ENCODE measurements at regions not wholly inside any gene's neighbourhood (a gene's known extent, or its start where the extent isn't known, plus 50 kb on each side); places are given as distances from the start of the nearest gene placed in this dataset.

DNA sequence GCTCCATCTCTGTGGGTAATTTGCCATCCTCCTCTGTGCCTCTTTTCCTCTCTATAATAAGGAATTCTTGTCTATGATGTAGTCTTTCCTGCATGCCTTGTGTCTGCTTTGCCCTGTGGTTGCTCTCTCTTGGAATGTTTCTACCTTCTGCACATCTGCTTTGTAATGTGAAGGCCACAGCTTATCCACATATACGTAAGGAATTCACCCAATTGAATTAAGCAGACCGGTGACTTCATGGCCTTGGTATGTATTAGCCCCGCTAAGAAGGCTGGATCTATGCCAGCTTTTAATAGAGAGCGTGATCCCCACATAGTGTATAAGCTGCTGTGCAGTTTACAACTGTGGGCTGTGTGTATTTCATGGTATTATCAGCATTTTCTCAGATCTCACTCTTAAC lies 274.7 kb downstream of the RNF144A start:
- Histone ChIP-seq H3K9ac (ENCODE audit: insufficient read depth, low read length, poor library complexity, severe bottlenecking) (no peak overlapping the region), H2AFZ (ENCODE audit: insufficient read depth, low read depth, low read length, poor library complexity, severe bottlenecking) (no peak overlapping the region), H3K79me2 (ENCODE audit: insufficient read depth, low read length) (no peaks in the 10 kb centered on the region), H3K27me3 (ENCODE audit: control insufficient read depth in 2 of 2, insufficient read depth in 2 of 2, low read length in 2 of 2) (no peaks in the 10 kb centered on the region), H3K4me1 (ENCODE audit: control insufficient read depth in 1 of 2, insufficient read depth in 2 of 2, low read length in 2 of 2) (no peaks in the 10 kb centered on the region), H3K4me2 (replicated peaks; ENCODE audit: extremely low read depth, low read length, poor library complexity, severe bottlenecking) (no peak overlapping the region), H3K36me3 (replicated peaks in 1 of 2; ENCODE audit: control insufficient read depth in 1 of 2, insufficient read depth in 2 of 2, low read length in 2 of 2) (no peaks in the 10 kb centered on the region), H3K4me3 (replicated peaks in 1 of 3; ENCODE audit: low read depth in 2 of 3, low read length in 3 of 3) (no peak overlapping the region), H3K27ac (ENCODE audit: low read depth in 1 of 2, low read length in 2 of 2) (no peak overlapping the region), H3K9me3 (replicated peaks in 1 of 2; ENCODE audit: control insufficient read depth in 1 of 2, insufficient read depth in 1 of 2, low read length in 2 of 2) (no peaks in the 10 kb centered on the region), H4K20me1 (ENCODE audit: insufficient read depth, low read length) (no peaks in the 10 kb centered on the region)
- Mint-ChIP-seq H3K4me1 (peaks cover 5% of the 10 kb centered on the region), H3K27me3 (ENCODE audit: low read depth in 3 of 3) (peaks cover 0 to 3% (median 0%) of the 10 kb centered on the region in 3 donors), H3K27ac (no peak overlapping the region), H3K36me3 (no peaks in the 10 kb centered on the region), H3K9me3 (peaks cover 0 to 2% (median 0%) of the 10 kb centered on the region in 7 donors), H3K4me3 (no peak overlapping the region)
- intact Hi-C loops (cut with micrococcal nuclease): no loop called here
- DNase-seq: no peak
- 100% methylated on average over 2 of the region's 4 CpGs for WGBS (ENCODE audit: insufficient coverage)
- TF ChIP-seq, protein P1, sequence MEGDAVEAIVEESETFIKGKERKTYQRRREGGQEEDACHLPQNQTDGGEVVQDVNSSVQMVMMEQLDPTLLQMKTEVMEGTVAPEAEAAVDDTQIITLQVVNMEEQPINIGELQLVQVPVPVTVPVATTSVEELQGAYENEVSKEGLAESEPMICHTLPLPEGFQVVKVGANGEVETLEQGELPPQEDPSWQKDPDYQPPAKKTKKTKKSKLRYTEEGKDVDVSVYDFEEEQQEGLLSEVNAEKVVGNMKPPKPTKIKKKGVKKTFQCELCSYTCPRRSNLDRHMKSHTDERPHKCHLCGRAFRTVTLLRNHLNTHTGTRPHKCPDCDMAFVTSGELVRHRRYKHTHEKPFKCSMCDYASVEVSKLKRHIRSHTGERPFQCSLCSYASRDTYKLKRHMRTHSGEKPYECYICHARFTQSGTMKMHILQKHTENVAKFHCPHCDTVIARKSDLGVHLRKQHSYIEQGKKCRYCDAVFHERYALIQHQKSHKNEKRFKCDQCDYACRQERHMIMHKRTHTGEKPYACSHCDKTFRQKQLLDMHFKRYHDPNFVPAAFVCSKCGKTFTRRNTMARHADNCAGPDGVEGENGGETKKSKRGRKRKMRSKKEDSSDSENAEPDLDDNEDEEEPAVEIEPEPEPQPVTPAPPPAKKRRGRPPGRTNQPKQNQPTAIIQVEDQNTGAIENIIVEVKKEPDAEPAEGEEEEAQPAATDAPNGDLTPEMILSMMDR (IDR thresholded peaks at IDR 0.05): no peak

DNA sequence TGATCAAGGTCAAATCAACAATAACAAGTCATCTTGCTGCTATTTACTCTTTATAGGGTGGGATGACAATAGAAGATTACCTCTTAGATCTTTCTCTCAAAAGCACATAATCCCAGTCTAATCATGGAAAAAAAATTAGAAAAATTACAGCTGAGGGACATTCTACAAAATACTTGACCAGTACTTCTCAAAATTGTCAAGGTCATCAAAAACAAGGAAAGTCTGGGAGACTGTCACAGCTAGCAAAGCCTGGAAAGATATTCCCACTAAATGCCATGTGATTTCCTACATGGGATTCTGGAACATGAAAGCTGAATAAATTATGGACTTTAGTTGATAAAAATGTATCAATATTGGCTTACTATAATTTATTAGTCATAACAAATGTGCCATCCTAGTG lies 276.2 kb downstream of the RNF144A start:
- TF ChIP-seq, protein P1 (IDR thresholded peaks at IDR 0.05): no peak
- Histone ChIP-seq H3K4me3 (replicated peaks in 1 of 3; ENCODE audit: low read depth in 2 of 3, low read length in 3 of 3) (no peak overlapping the region), H3K27me3 (ENCODE audit: control insufficient read depth in 2 of 2, insufficient read depth in 2 of 2, low read length in 2 of 2) (no peaks in the 10 kb centered on the region), H3K9me3 (replicated peaks in 1 of 2; ENCODE audit: control insufficient read depth in 1 of 2, insufficient read depth in 1 of 2, low read length in 2 of 2) (no peaks in the 10 kb centered on the region), H3K4me2 (replicated peaks; ENCODE audit: extremely low read depth, low read length, poor library complexity, severe bottlenecking) (no peak overlapping the region), H3K79me2 (ENCODE audit: insufficient read depth, low read length) (no peaks in the 10 kb centered on the region), H2AFZ (ENCODE audit: insufficient read depth, low read depth, low read length, poor library complexity, severe bottlenecking) (no peak overlapping the region), H4K20me1 (ENCODE audit: insufficient read depth, low read length) (no peaks in the 10 kb centered on the region), H3K4me1 (ENCODE audit: control insufficient read depth in 1 of 2, insufficient read depth in 2 of 2, low read length in 2 of 2) (no peaks in the 10 kb centered on the region), H3K9ac (ENCODE audit: insufficient read depth, low read length, poor library complexity, severe bottlenecking) (no peak overlapping the region), H3K36me3 (replicated peaks in 1 of 2; ENCODE audit: control insufficient read depth in 1 of 2, insufficient read depth in 2 of 2, low read length in 2 of 2) (no peaks in the 10 kb centered on the region), H3K27ac (ENCODE audit: low read depth in 1 of 2, low read length in 2 of 2) (no peak overlapping the region)
- DNase-seq: no peak
- intact Hi-C loops (cut with micrococcal nuclease): no loop called here
- peaks cover 0 to 4% (median 0%) of the 10 kb centered on the region in 7 donors for H3K9me3 Mint-ChIP-seq
- peaks cover 0 to 3% (median 0%) of the 10 kb centered on the region in 3 donors for H3K27me3 Mint-ChIP-seq (ENCODE audit: low read depth in 3 of 3)
- H3K36me3 Mint-ChIP-seq: no peaks in the 10 kb centered on the region
- peaks cover 8% of the 10 kb centered on the region for H3K4me1 Mint-ChIP-seq
- no peak overlapping the region for H3K4me3 Mint-ChIP-seq
- no peak overlapping the region for H3K27ac Mint-ChIP-seq

All from CD14-positive monocyte (primary cell).